ENCODE measurements at regions not wholly inside any gene's neighbourhood (a gene's known extent, or its start where the extent isn't known, plus 50 kb on each side); places are given as distances from the start of the nearest gene placed in this dataset.

- TF ChIP-seq CTCF (IDR thresholded peaks at IDR 0.05; ENCODE audit: insufficient read depth, low read length, missing control alignments): no peak
- ChIA-PET CTCF (no interaction called here), POLR2A (no interaction called here)
- H3K4me3 ChIP-seq (ENCODE audit: low read depth, low read length): no peak overlapping the region
- no peak for DNase-seq (ENCODE audit: low read depth, low spot score)
Observed at GRCh38 chr9:11064909-11065308, 452.1 kb upstream of the PTPRD start.

- CTCF ChIA-PET: no interaction called here
- no peak overlapping the region for H3K4me3 ChIP-seq (ENCODE audit: low read depth, low read length)
- POLR2A ChIA-PET: no interaction called here
- DNase-seq (ENCODE audit: low read depth, low spot score): no peak
- TF ChIP-seq CTCF (IDR thresholded peaks at IDR 0.05; ENCODE audit: insufficient read depth, low read length, missing control alignments): no peak
Observed at GRCh38 chr9:11072176-11072575, 459.4 kb upstream of the PTPRD start.

- no peak for TF ChIP-seq CTCF (IDR thresholded peaks at IDR 0.05; ENCODE audit: insufficient read depth, low read length, missing control alignments)
- CTCF ChIA-PET: no interaction called here
- H3K4me3 ChIP-seq (ENCODE audit: low read depth, low read length): no peak overlapping the region
- no peak for DNase-seq (ENCODE audit: low read depth, low spot score)
- POLR2A ChIA-PET: no interaction called here
Observed at GRCh38 chr9:11086561-11086960, 473.8 kb upstream of the PTPRD start.

- ChIA-PET CTCF (no interaction called here), POLR2A (no interaction called here)
- DNase-seq (ENCODE audit: low read depth, low spot score): no peak
- no peak overlapping the region for H3K4me3 ChIP-seq (ENCODE audit: low read depth, low read length)
- no peak for TF ChIP-seq CTCF (IDR thresholded peaks at IDR 0.05; ENCODE audit: insufficient read depth, low read length, missing control alignments)
Observed at GRCh38 chr9:11088821-11089374, 476.1 kb upstream of the PTPRD start.

- ChIA-PET POLR2A (no interaction called here), CTCF (no interaction called here)
- DNase-seq (ENCODE audit: low read depth, low spot score): no peak
- no peak for TF ChIP-seq CTCF (IDR thresholded peaks at IDR 0.05; ENCODE audit: insufficient read depth, low read length, missing control alignments)
- no peak overlapping the region for H3K4me3 ChIP-seq (ENCODE audit: low read depth, low read length)
Observed at GRCh38 chr9:11092974-11093373, 480.2 kb upstream of the PTPRD start.

GRCh38 chr9:11097020-11097419 is 484.2 kb upstream of the PTPRD start:
- no peak for DNase-seq (ENCODE audit: low read depth, low spot score)
- ChIA-PET POLR2A (no interaction called here), CTCF (no interaction called here)
- no peak overlapping the region for H3K4me3 ChIP-seq (ENCODE audit: low read depth, low read length)
- TF ChIP-seq CTCF (IDR thresholded peaks at IDR 0.05; ENCODE audit: insufficient read depth, low read length, missing control alignments): no peak

Measured in AG04449 (cell line).